ENCODE measurements at regions not wholly inside any gene's neighbourhood (a gene's known extent, or its start where the extent isn't known, plus 50 kb on each side); places are given as distances from the start of the nearest gene placed in this dataset.

- ATAC-seq (ENCODE audit: insufficient read depth, low FRiP score): no peak
- Histone ChIP-seq H3K36me3 (ENCODE audit: control insufficient read depth in 4 of 4, insufficient read depth in 4 of 4, low read length in 4 of 4) (no peaks in the 10 kb centered on the region), H3K9me3 (ENCODE audit: control insufficient read depth in 4 of 4, insufficient read depth in 3 of 4, low read length in 3 of 4) (no peaks in the 10 kb centered on the region), H3K27ac (ENCODE audit: low read depth in 1 of 2, low read length in 1 of 2) (no peak overlapping the region), H3K27me3 (ENCODE audit: control insufficient read depth in 3 of 3, insufficient read depth in 3 of 3, low read length in 2 of 3) (no peaks in the 10 kb centered on the region), H3K9ac (ENCODE audit: insufficient read depth in 1 of 2, low read length in 2 of 2) (no peak overlapping the region), H3K4me1 (ENCODE audit: control insufficient read depth in 5 of 5, insufficient read depth in 5 of 5, low read length in 5 of 5) (peaks cover 0 to 4% (median 0%) of the 10 kb centered on the region in 5 donors), H3K4me3 (no peak overlapping the region)
- WGBS, 2 donors: 88 to 94% methylated on average over 1 of the region's 1 CpG
- DNase-seq: no peak
- TF ChIP-seq, protein P1, sequence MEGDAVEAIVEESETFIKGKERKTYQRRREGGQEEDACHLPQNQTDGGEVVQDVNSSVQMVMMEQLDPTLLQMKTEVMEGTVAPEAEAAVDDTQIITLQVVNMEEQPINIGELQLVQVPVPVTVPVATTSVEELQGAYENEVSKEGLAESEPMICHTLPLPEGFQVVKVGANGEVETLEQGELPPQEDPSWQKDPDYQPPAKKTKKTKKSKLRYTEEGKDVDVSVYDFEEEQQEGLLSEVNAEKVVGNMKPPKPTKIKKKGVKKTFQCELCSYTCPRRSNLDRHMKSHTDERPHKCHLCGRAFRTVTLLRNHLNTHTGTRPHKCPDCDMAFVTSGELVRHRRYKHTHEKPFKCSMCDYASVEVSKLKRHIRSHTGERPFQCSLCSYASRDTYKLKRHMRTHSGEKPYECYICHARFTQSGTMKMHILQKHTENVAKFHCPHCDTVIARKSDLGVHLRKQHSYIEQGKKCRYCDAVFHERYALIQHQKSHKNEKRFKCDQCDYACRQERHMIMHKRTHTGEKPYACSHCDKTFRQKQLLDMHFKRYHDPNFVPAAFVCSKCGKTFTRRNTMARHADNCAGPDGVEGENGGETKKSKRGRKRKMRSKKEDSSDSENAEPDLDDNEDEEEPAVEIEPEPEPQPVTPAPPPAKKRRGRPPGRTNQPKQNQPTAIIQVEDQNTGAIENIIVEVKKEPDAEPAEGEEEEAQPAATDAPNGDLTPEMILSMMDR (IDR thresholded peaks at IDR 0.05; ENCODE audit: control extremely low read depth, extremely low read depth): no peak
Measured at GRCh38 chr21:16873596-16873995, 639.2 kb upstream of the CXADR start.

DNA sequence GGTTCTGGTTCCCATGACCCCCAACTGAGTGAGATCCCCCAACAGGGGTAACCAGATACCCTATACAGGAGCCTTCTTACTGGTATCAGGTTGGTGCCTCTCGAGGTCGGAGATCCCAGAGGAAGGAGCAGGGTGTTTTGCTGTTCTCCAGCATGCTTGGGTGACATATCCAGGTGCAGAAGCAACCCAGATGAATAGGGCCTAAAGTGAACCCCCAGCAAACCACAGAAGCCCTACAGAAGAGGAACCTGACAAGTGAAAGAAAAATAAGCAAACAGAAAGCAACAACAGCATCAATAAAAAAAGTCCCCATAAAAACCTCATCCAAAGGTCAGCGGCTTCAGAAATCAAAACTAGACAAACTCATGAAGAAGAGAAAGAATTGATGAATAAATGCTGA is 633.4 kb upstream of the CXADR start:
- Histone ChIP-seq H3K4me1 (ENCODE audit: control insufficient read depth in 5 of 5, insufficient read depth in 5 of 5, low read length in 5 of 5) (no peaks in the 10 kb centered on the region), H3K9ac (ENCODE audit: insufficient read depth in 1 of 2, low read length in 2 of 2) (no peak overlapping the region), H3K27me3 (ENCODE audit: control insufficient read depth in 3 of 3, insufficient read depth in 3 of 3, low read length in 2 of 3) (no peaks in the 10 kb centered on the region), H3K36me3 (ENCODE audit: control insufficient read depth in 4 of 4, insufficient read depth in 4 of 4, low read length in 4 of 4) (no peaks in the 10 kb centered on the region), H3K27ac (ENCODE audit: low read depth in 1 of 2, low read length in 1 of 2) (no peak overlapping the region), H3K9me3 (ENCODE audit: control insufficient read depth in 4 of 4, insufficient read depth in 3 of 4, low read length in 3 of 4) (peaks cover 0 to 3% (median 0%) of the 10 kb centered on the region in 4 donors), H3K4me3 (no peak overlapping the region)
- no peak for ATAC-seq (ENCODE audit: insufficient read depth, low FRiP score)
- 92 to 93% methylated on average over 3 of the region's 3 CpGs for WGBS, 2 donors
- DNase-seq: no peak
- TF ChIP-seq, protein P1 (IDR thresholded peaks at IDR 0.05; ENCODE audit: control extremely low read depth, extremely low read depth): no peak

GRCh38 chr21:16891821-16892220 is 621.0 kb upstream of the CXADR start:
- TF ChIP-seq, protein P1 (IDR thresholded peaks at IDR 0.05; ENCODE audit: control extremely low read depth, extremely low read depth): no peak
- no peaks in the 10 kb centered on the region for H3K4me1 ChIP-seq (ENCODE audit: control insufficient read depth in 5 of 5, insufficient read depth in 5 of 5, low read length in 5 of 5)
- no peak overlapping the region for H3K4me3 ChIP-seq
- WGBS, 2 donors: 62 to 88% methylated on average over 1 of the region's 1 CpG
- no peak overlapping the region for H3K9ac ChIP-seq (ENCODE audit: insufficient read depth in 1 of 2, low read length in 2 of 2)
- H3K27ac ChIP-seq (ENCODE audit: low read depth in 1 of 2, low read length in 1 of 2): no peak overlapping the region
- ATAC-seq (ENCODE audit: insufficient read depth, low FRiP score): no peak
- no peaks in the 10 kb centered on the region for H3K36me3 ChIP-seq (ENCODE audit: control insufficient read depth in 4 of 4, insufficient read depth in 4 of 4, low read length in 4 of 4)
- H3K9me3 ChIP-seq (ENCODE audit: control insufficient read depth in 4 of 4, insufficient read depth in 3 of 4, low read length in 3 of 4): no peaks in the 10 kb centered on the region
- no peaks in the 10 kb centered on the region for H3K27me3 ChIP-seq (ENCODE audit: control insufficient read depth in 3 of 3, insufficient read depth in 3 of 3, low read length in 2 of 3)
- DNase-seq: peak in 2 of 3 donors; percentile 48 to 50

GRCh38 chr21:16900685-16901084 is 612.2 kb upstream of the CXADR start:
- no peak overlapping the region for H3K27ac ChIP-seq (ENCODE audit: low read depth in 1 of 2, low read length in 1 of 2)
- 54 to 66% methylated on average over 1 of the region's 1 CpG for WGBS, 2 donors
- H3K27me3 ChIP-seq (ENCODE audit: control insufficient read depth in 3 of 3, insufficient read depth in 3 of 3, low read length in 2 of 3): no peaks in the 10 kb centered on the region
- no peak overlapping the region for H3K9ac ChIP-seq (ENCODE audit: insufficient read depth in 1 of 2, low read length in 2 of 2)
- H3K36me3 ChIP-seq (ENCODE audit: control insufficient read depth in 4 of 4, insufficient read depth in 4 of 4, low read length in 4 of 4): no peaks in the 10 kb centered on the region
- TF ChIP-seq, protein P1 (IDR thresholded peaks at IDR 0.05; ENCODE audit: control extremely low read depth, extremely low read depth): no peak
- DNase-seq: no peak
- no peaks in the 10 kb centered on the region for H3K9me3 ChIP-seq (ENCODE audit: control insufficient read depth in 4 of 4, insufficient read depth in 3 of 4, low read length in 3 of 4)
- no peaks in the 10 kb centered on the region for H3K4me1 ChIP-seq (ENCODE audit: control insufficient read depth in 5 of 5, insufficient read depth in 5 of 5, low read length in 5 of 5)
- no peak overlapping the region for H3K4me3 ChIP-seq
- ATAC-seq (ENCODE audit: insufficient read depth, low FRiP score): no peak

Measured in lung (tissue), 11 donors.